HEK293T (cell line): ENCODE measurements at regions not wholly inside any gene's neighbourhood (a gene's known extent, or its start where the extent isn't known, plus 50 kb on each side); places are given as distances from the start of the nearest gene placed in this dataset.

Experiments used
- FOXA1 ChIP-seq: fragments of 450-650 bp; IDR thresholded peaks from 2 replicates; pipeline ENCODE4 v1.6.1; 2016; ENCODE audit warnings: mild to moderate bottlenecking
- NFRKB ChIP-seq: fragments of 450-650 bp; IDR thresholded peaks from 2 replicates; pipeline ENCODE4 v1.6.1; 2016; ENCODE audit warnings: mild to moderate bottlenecking, moderate library complexity
- SP1 ChIP-seq: fragments of 450-650 bp; IDR thresholded peaks from 2 replicates; pipeline ENCODE4 v1.6.1; 2017

- TF ChIP-seq FOXA1 (no peak), NFRKB (no peak), SP1 (no peak)
Measured at GRCh38 chrX:45445745-45446412, 245.2 kb upstream of the DIPK2B start.
